ENCODE measurements at regions not wholly inside any gene's neighbourhood (a gene's known extent, or its start where the extent isn't known, plus 50 kb on each side); places are given as distances from the start of the nearest gene placed in this dataset.

DNA sequence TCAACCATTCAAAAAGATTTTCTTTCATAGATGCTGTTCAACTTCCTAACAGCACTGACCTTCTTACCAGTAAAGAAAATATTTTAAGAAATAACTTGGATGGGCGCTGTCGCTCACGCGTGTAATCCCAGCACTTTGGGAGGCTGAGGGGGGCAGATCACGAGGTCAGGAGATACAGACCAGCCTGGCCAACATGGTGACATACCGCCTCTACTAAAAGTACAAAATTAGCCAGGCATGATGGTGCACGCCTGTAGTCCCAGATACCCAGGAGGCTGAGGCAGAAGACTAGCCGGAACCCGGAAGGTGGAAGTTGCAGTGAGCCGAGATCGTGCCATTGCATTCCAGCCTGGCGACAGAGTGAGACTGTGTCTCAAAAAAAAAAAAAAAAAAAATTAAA lies 865.7 kb upstream of the SLC10A2 start (continued):
- TF ChIP-seq NANOG (IDR thresholded peaks at IDR 0.05; ENCODE audit: borderline replicate concordance), result no peak
- TF ChIP-seq JUNB (IDR thresholded peaks at IDR 0.05; ENCODE audit: unreplicated experiment), result no peak
- TF ChIP-seq EZH2phosphoT487 (IDR thresholded peaks at IDR 0.05; ENCODE audit: unreplicated experiment), result no peak
- no peak for TF ChIP-seq POLR2AphosphoS5 (IDR thresholded peaks at IDR 0.05; ENCODE audit: low read depth)

DNA sequence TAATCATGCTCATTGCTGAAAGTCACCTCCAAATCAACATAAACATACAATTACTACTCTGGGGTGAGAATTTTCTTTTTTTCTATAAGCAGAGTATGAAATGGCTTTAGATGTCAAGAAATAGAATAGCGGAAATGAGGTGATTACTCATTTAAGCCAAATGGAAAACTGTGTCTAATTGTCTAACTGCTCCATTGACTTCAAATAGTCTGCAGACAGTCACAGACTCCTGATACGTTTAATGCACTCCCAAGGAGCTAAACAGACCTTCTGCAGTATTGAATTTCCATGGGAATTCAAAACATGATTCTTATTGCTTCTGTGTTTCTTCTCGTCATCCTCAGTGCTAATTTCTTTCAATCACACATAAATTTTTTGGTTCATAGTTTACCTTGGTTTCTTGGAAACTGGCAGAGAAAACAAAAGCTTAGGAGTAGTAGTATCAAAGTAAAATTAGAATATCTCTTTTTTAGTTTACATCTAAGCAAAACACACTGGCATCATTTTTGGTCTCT lies 865.2 kb upstream of the SLC10A2 start:
- H3K27ac ChIP-seq (ENCODE audit: low read depth), result no peak overlapping the region
- H3K4me2 ChIP-seq, result no peak overlapping the region
- TF ChIP-seq EZH2phosphoT487 (IDR thresholded peaks at IDR 0.05; ENCODE audit: unreplicated experiment), result no peak
- TF ChIP-seq CREB1 (CRISPR knock-in tag; IDR thresholded peaks at IDR 0.05; ENCODE audit: low read depth), result no peak
- TF ChIP-seq, protein P1, sequence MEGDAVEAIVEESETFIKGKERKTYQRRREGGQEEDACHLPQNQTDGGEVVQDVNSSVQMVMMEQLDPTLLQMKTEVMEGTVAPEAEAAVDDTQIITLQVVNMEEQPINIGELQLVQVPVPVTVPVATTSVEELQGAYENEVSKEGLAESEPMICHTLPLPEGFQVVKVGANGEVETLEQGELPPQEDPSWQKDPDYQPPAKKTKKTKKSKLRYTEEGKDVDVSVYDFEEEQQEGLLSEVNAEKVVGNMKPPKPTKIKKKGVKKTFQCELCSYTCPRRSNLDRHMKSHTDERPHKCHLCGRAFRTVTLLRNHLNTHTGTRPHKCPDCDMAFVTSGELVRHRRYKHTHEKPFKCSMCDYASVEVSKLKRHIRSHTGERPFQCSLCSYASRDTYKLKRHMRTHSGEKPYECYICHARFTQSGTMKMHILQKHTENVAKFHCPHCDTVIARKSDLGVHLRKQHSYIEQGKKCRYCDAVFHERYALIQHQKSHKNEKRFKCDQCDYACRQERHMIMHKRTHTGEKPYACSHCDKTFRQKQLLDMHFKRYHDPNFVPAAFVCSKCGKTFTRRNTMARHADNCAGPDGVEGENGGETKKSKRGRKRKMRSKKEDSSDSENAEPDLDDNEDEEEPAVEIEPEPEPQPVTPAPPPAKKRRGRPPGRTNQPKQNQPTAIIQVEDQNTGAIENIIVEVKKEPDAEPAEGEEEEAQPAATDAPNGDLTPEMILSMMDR (conservative IDR thresholded peaks at IDR 0.05; ENCODE audit: low read depth in 2 of 2), result no peak
- TF ChIP-seq ETS1 (IDR thresholded peaks at IDR 0.05), result no peak
- no peak for TF ChIP-seq EZH2 (IDR thresholded peaks at IDR 0.05; ENCODE audit: low read depth, unreplicated experiment)
- H3K79me2 ChIP-seq (replicated peaks; ENCODE audit: insufficient read depth), result no peaks in the 10 kb centered on the region
- no peak overlapping the region for H3K27ac Mint-ChIP-seq
- H3F3A ChIP-seq (replicated peaks; ENCODE audit: low read depth), result no peaks in the 10 kb centered on the region
- H3K4me1 ChIP-seq (ENCODE audit: insufficient read depth), result no peaks in the 10 kb centered on the region
- H3K9me2 ChIP-seq (ENCODE audit: insufficient read depth), result no peaks in the 10 kb centered on the region
- peaks cover 1% of the 10 kb centered on the region for H3K27me3 Mint-ChIP-seq (ENCODE audit: insufficient read depth, low read depth, poor library complexity)
- peaks cover 14% of the 10 kb centered on the region for H3K9me3 Mint-ChIP-seq
- no peak overlapping the region for H3K4me3 Mint-ChIP-seq
- H3K36me3 Mint-ChIP-seq (ENCODE audit: low read depth), result peaks cover 14% of the 10 kb centered on the region; the same call in 2 of the 3 replicates
- no peaks in the 10 kb centered on the region for H3K36me3 ChIP-seq (ENCODE audit: insufficient read depth)
- no peaks in the 10 kb centered on the region for H3K27me3 ChIP-seq (ENCODE audit: insufficient read depth)
- no peak for DNase-seq (ENCODE audit: low spot score)
- H3K4me1 Mint-ChIP-seq, result no peaks in the 10 kb centered on the region; the same call in 2 of the 3 replicates
- no peak overlapping the region for H3K4me3 ChIP-seq
- ATAC-seq, result no peak
- no peak overlapping the region for H2AFZ ChIP-seq
- H4K20me1 ChIP-seq (replicated peaks; ENCODE audit: insufficient read depth), result no peaks in the 10 kb centered on the region

DNA sequence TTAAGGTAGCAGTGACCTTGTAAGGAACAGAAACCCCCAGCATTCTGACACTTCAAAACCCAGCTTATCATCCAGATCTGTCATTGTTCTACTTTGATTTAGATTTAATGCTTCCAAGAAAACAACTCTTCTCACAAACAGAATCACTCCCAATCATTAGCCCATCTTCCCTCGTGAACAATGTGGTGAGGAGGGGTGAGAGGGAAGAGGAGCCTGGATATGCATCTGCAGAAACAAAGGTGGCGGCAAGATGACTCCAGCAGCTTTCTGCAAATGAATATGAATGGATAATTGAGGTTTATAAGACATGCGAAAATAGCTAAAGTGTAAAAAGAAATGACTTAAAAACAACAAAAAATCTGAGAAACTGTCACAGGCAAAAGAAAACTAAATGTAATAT lies 859.9 kb upstream of the SLC10A2 start:
- Mint-ChIP-seq H3K4me1 (peaks cover 6% of the 10 kb centered on the region; the same call in 2 of the 3 replicates), H3K9me3 (no peaks in the 10 kb centered on the region; the same call in 2 of the 3 replicates), H3K4me3 (no peak overlapping the region), H3K27ac (no peak overlapping the region), H3K36me3 (ENCODE audit: low read depth) (peaks cover 2% of the 10 kb centered on the region; the same call in 1 of the 3 replicates), H3K27me3 (ENCODE audit: insufficient read depth, low read depth, poor library complexity) (no peaks in the 10 kb centered on the region)
- ATAC-seq (peak; percentile 50), DNase-seq (ENCODE audit: low spot score) (peak; percentile 3)
- Histone ChIP-seq H3F3A (replicated peaks; ENCODE audit: low read depth) (no peaks in the 10 kb centered on the region), H3K79me2 (replicated peaks; ENCODE audit: insufficient read depth) (no peaks in the 10 kb centered on the region), H2AFZ (0 out of 2 replicates have a peak overlapping the region, but pooled peaks have one; percentile 44), H3K27ac (ENCODE audit: low read depth) (no peak overlapping the region), H3K4me1 (ENCODE audit: insufficient read depth) (peaks cover 8% of the 10 kb centered on the region; the same call in 1 of the 2 replicates), H3K27me3 (ENCODE audit: insufficient read depth) (no peaks in the 10 kb centered on the region), H3K9me2 (ENCODE audit: insufficient read depth) (no peaks in the 10 kb centered on the region), H3K4me3 (no peak overlapping the region), H4K20me1 (replicated peaks; ENCODE audit: insufficient read depth) (no peaks in the 10 kb centered on the region), H3K36me3 (ENCODE audit: insufficient read depth) (no peaks in the 10 kb centered on the region), H3K4me2 (no peak overlapping the region)
- TF ChIP-seq JUNB (IDR thresholded peaks at IDR 0.05; ENCODE audit: unreplicated experiment) (no peak), ZNF462 (CRISPR knock-in tag; IDR thresholded peaks at IDR 0.05) (no peak), STAT1 (IDR thresholded peaks at IDR 0.05; ENCODE audit: unreplicated experiment) (no peak), POLR2AphosphoS5 (IDR thresholded peaks at IDR 0.05; ENCODE audit: low read depth) (no peak), NANOG (IDR thresholded peaks at IDR 0.05; ENCODE audit: borderline replicate concordance) (no peak), EZH2phosphoT487 (IDR thresholded peaks at IDR 0.05; ENCODE audit: unreplicated experiment) (no peak)

Measured in GM23338 (cell line).